Lung (tissue), 11 donors: ENCODE measurements at regions not wholly inside any gene's neighbourhood (a gene's known extent, or its start where the extent isn't known, plus 50 kb on each side); places are given as distances from the start of the nearest gene placed in this dataset.

ENCODE experiments used
- ATAC-seq: fragments of 200-7000 bp; cut with Tn5 transposase; one replicate; pipeline ENCODE4 v1.9.1; 2020; ENCODE audit warnings: moderate number of reproducible peaks; ENCODE audit not compliant: insufficient read depth, low FRiP score
- DNase-seq, 3 donors: peaks; one replicate each; pipeline ENCODE4 v3.0.0-alpha.2; 2013 to 2017
- H3K27ac ChIP-seq, 2 donors: one replicate each; pipeline ENCODE4 v1.5.1; 2013; ENCODE audit warnings: mild to moderate bottlenecking in 2 of 2, moderate library complexity in 2 of 2, control low read depth in 1 of 2, inconsistent platforms in 1 of 2, low read depth in 1 of 2, low read length in 1 of 2
- H3K27me3 ChIP-seq, 3 donors: one replicate each; pipeline ENCODE4 v1.5.1; 2013; ENCODE audit warnings: low read length in 2 of 3; ENCODE audit not compliant: control insufficient read depth in 3 of 3, insufficient read depth in 3 of 3
- H3K36me3 ChIP-seq, 4 donors: one replicate each; pipeline ENCODE4 v1.5.1; 2013; ENCODE audit warnings: low read length in 4 of 4, mild to moderate bottlenecking in 1 of 4, moderate library complexity in 1 of 4; ENCODE audit not compliant: control insufficient read depth in 4 of 4, insufficient read depth in 4 of 4
- H3K4me1 ChIP-seq, 5 donors: one replicate each; pipeline ENCODE4 v1.5.1; 2013; ENCODE audit warnings: low read length in 5 of 5, mild to moderate bottlenecking in 2 of 5, moderate library complexity in 1 of 5; ENCODE audit not compliant: control insufficient read depth in 5 of 5, insufficient read depth in 5 of 5
- H3K4me3 ChIP-seq: one replicate; pipeline ENCODE4 v1.5.1; 2013; ENCODE audit warnings: mild to moderate bottlenecking, control low read depth, moderate library complexity
- H3K9ac ChIP-seq, 2 donors: one replicate each; pipeline ENCODE4 v1.5.1; 2013; ENCODE audit warnings: low read length in 2 of 2, control low read depth in 1 of 2; ENCODE audit not compliant: insufficient read depth in 1 of 2
- H3K9me3 ChIP-seq, 4 donors: one replicate each; pipeline ENCODE4 v1.5.1; 2013; ENCODE audit warnings: low read length in 3 of 4, mild to moderate bottlenecking in 1 of 4, moderate library complexity in 1 of 4; ENCODE audit not compliant: control insufficient read depth in 4 of 4, insufficient read depth in 3 of 4
- WGBS, 2 donors: extraction: QIAGEN DNeasy Blood & Tissue Kit; methylation state at CpG; one replicate each; pipeline ENCODE4 v1.1.7; 2013; 5-methylcytosine and 5-hydroxymethylcytosine counted together
- TF ChIP-seq, protein P1 (sequence below): IDR thresholded peaks from 2 replicates; pipeline ENCODE4 v1.5.1; 2012; ENCODE audit warnings: mild to moderate bottlenecking; ENCODE audit errors: control extremely low read depth, extremely low read depth
- donor health status: control.
- donor health status: control.
- donor health status: Bipolar disorder and iron deficiency.
- donor health status: healthy.
- donor health status: DM: yes; HTN: yes; CAD: no.

DNA sequence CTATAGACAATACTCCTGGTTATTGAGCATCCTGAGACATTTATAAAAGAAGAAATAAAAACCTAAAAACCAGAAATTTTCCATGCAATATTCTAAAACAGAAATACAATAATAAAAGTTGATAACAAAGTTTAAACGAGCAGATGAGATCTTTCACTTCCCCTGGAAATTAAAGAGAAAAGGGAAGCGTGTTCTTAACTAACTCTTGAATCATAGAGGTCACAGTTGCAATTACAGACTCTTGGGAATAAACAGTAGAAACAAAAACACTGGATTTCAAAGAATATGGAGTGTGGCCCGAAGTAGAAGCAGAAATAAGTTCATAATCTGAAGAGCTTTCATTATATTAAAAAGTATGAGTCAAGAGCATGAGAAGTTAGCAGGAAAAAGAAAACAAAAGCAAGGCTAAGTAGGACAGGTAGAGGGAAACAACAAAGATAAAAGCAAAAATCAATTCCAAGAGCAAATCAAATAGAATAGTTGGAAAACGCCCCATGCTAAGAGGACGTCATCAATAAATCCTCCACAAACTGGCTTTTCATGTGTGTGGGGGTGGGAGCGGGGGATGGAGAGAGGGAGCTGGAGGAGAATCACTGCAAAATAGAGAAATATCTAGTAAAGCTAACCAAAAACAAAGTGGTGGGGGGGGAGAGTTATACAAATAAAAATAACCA lies 55.2 kb upstream of the C10orf71 start:
- WGBS, 2 donors: 48 to 58% methylated on average over 6 of the region's 6 CpGs

DNA sequence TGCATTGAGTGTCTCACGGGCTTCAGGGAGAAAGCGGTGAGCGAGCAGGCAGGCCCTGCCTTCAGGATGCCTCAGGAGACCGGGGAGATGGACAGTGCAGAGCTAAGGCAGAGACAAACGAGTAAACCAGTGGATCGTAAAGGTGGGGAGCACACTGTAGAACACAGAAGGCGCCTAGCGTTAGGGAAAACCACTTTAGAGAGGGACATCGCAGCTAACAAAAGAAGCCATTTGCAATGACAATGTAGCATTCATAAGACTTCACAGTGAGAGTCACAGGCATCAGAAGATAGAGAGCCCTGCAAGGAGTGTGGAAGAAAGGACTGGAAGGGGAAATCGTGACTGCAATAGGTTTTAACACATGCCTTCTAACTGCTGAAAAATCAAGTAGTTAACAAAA lies 54.9 kb upstream of the TMEM273 start:
- Histone ChIP-seq H3K27me3 (no peaks in the 10 kb centered on the region), H3K27ac (no peak overlapping the region), H3K4me1 (peaks cover 0 to 7% (median 0%) of the 10 kb centered on the region in 5 donors), H3K4me3 (no peak overlapping the region), H3K9ac (no peak overlapping the region), H3K9me3 (peaks cover 0 to 3% (median 0%) of the 10 kb centered on the region in 4 donors), H3K36me3 (no peaks in the 10 kb centered on the region)
- TF ChIP-seq, protein P1, sequence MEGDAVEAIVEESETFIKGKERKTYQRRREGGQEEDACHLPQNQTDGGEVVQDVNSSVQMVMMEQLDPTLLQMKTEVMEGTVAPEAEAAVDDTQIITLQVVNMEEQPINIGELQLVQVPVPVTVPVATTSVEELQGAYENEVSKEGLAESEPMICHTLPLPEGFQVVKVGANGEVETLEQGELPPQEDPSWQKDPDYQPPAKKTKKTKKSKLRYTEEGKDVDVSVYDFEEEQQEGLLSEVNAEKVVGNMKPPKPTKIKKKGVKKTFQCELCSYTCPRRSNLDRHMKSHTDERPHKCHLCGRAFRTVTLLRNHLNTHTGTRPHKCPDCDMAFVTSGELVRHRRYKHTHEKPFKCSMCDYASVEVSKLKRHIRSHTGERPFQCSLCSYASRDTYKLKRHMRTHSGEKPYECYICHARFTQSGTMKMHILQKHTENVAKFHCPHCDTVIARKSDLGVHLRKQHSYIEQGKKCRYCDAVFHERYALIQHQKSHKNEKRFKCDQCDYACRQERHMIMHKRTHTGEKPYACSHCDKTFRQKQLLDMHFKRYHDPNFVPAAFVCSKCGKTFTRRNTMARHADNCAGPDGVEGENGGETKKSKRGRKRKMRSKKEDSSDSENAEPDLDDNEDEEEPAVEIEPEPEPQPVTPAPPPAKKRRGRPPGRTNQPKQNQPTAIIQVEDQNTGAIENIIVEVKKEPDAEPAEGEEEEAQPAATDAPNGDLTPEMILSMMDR: no peak
- no peak for DNase-seq
- ATAC-seq: no peak
- 79 to 86% methylated on average over 10 of the region's 10 CpGs for WGBS, 2 donors

More for the DNA sequence above, 55.2 kb upstream of the C10orf71 start:
- Histone ChIP-seq H3K27ac (no peak overlapping the region), H3K27me3 (no peaks in the 10 kb centered on the region), H3K9me3 (peaks cover 0 to 3% (median 0%) of the 10 kb centered on the region in 4 donors), H3K36me3 (no peaks in the 10 kb centered on the region), H3K9ac (no peak overlapping the region), H3K4me3 (no peak overlapping the region), H3K4me1 (peaks cover 0 to 7% (median 0%) of the 10 kb centered on the region in 5 donors)
- DNase-seq (no peak), ATAC-seq (no peak)
- TF ChIP-seq, protein P1: no peak

DNA sequence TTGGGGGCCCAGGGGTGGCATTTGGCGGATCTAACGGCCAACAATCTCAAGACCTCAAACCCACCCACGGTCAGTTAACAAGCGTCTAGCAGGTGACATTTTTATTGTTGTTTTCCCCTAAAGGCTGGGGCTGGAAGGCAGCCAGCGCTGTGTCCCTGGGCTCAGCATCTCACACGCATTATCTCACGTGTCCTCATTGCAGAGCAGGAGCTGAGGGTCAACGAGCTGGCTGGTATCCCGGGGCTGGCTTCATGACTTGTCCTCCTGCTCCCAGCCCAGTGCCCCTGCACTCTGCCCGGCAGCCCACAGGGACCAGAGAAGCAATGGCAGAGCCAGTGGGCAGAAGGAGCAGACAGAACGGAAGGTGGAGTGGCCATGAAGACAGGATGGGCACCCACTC lies 54.4 kb upstream of the TMEM273 start:
- peak in 1 of 3 donors; percentile 13 for DNase-seq
- Histone ChIP-seq H3K36me3 (no peaks in the 10 kb centered on the region), H3K9me3 (peaks cover 0 to 3% (median 0%) of the 10 kb centered on the region in 4 donors), H3K27ac (no peak overlapping the region), H3K27me3 (no peaks in the 10 kb centered on the region), H3K4me3 (no peak overlapping the region), H3K9ac (no peak overlapping the region), H3K4me1 (peaks cover 0 to 7% (median 0%) of the 10 kb centered on the region in 5 donors)
- 86 to 94% methylated on average over 11 of the region's 11 CpGs for WGBS, 2 donors
- TF ChIP-seq, protein P1: no peak
- no peak for ATAC-seq
